SK-N-MC (cell line): ENCODE measurements at regions not wholly inside any gene's neighbourhood (a gene's known extent, or its start where the extent isn't known, plus 50 kb on each side); places are given as distances from the start of the nearest gene placed in this dataset.
A peak's percentile ranks its signal among the peaks of the same experiment; 100 is the strongest.
"Not testable (repeated sequence)": the region's sequence is repeated elsewhere in the genome, so short reads cannot be mapped to it uniquely, and the experiment has no call there.

Experiments used
- DNase-seq: peaks from one replicate; pipeline ENCODE4 v3.0.0-alpha.2; 2011; ENCODE audit warnings: low read depth, low spot score
- H3K27ac ChIP-seq: fragments of 200-600 bp; sonication (generic); 2 replicates; pipeline ENCODE4 v1.5.1; 2016; ENCODE audit warnings: mixed run types
- H3K36me3 ChIP-seq: fragments of 200-600 bp; sonication (generic); 2 replicates; pipeline ENCODE4 v1.6.1; 2017; ENCODE audit warnings: antibody characterized with exemption, low read length, mixed read lengths; ENCODE audit not compliant: insufficient read depth
- H3K4me3 ChIP-seq: fragments of 200-600 bp; sonication (generic); 2 replicates; pipeline ENCODE4 v1.5.1; 2016
- H3K9ac ChIP-seq: fragments of 200-600 bp; sonication (generic); 2 replicates; pipeline ENCODE4 v1.8.0; 2017; ENCODE audit warnings: mixed run types, mixed read lengths; ENCODE audit not compliant: insufficient read length
- H3K9me3 ChIP-seq: fragments of 200-600 bp; sonication (generic); 2 replicates; pipeline ENCODE4 v1.6.1; 2017; ENCODE audit warnings: low read depth, mild to moderate bottlenecking, antibody characterized with exemption, low read length, moderate library complexity, mixed read lengths
- EZH2 ChIP-seq: fragments of 200-600 bp; sonication (generic); IDR thresholded peaks from one replicate; pipeline ENCODE4 v1.6.1; 2017; ENCODE audit warnings: antibody characterized with exemption
- FOXP2 ChIP-seq: optimal IDR thresholded peaks from 2 replicates; pipeline ENCODE3; 2011; ENCODE audit warnings: mild to moderate bottlenecking, moderate library complexity; ENCODE audit not compliant: insufficient read depth; ENCODE audit errors: extremely low read length, control extremely low read depth
- POLR2AphosphoS5 ChIP-seq: IDR thresholded peaks from 2 replicates; pipeline ENCODE4 v1.6.1; 2012; ENCODE audit warnings: mild to moderate bottlenecking, low read depth, low read length, borderline replicate concordance

DNA sequence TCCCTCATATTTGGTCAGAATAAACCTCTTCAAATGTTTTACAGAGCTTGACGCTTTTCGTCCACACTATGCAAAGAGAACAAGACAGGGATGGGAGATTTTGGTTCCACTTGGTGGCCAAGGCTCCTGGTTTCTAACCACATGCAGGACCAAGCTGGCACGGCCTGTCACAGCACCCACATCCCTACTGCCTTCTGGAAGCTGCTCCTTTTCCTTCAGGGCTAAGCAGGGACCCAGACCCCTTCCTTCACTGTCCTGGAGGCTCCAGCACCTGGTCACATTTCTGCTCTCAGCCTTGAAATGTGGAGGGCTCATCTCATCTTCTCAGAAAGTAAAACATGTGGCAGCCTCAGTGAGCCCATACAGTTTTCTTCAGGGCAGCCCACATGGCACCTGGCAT, 50.4 kb upstream of the ARHGEF7 start:
- no peak for DNase-seq
- Histone ChIP-seq H3K9ac (no peak overlapping the region), H3K4me3 (no peak overlapping the region), H3K36me3 (no peaks in the 10 kb centered on the region), H3K27ac (no peak overlapping the region), H3K9me3 (no peaks in the 10 kb centered on the region)
- TF ChIP-seq POLR2AphosphoS5 (no peak), FOXP2 (no peak), EZH2 (no peak)

DNA sequence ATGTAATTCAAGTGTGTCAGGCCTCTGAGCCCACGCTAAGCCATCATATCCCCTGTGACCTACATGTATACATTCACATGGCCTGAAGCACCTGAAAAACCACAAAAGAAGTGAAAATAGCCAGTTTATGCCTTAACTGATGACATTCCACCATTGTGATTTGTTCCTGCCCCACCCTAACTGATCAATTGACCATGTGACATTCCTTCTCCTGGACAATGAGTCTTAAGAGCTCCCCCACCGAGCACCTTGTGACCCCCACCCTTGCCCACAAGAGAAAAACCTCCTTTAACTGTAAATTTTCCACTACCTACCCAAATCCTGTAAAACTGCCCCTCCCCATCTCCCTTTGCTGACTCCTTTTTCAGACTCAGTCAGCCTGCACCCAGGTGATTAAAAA, 52.1 kb upstream of the ARHGEF7 start:
- no peak for DNase-seq
- TF ChIP-seq EZH2 (no peak), POLR2AphosphoS5 (no peak), FOXP2 (no peak)
- no peaks in the 10 kb centered on the region for H3K9me3 ChIP-seq
- no peak overlapping the region for H3K27ac ChIP-seq
- H3K4me3 ChIP-seq = no peak overlapping the region
- no peaks in the 10 kb centered on the region for H3K36me3 ChIP-seq
- no peak overlapping the region for H3K9ac ChIP-seq

DNA sequence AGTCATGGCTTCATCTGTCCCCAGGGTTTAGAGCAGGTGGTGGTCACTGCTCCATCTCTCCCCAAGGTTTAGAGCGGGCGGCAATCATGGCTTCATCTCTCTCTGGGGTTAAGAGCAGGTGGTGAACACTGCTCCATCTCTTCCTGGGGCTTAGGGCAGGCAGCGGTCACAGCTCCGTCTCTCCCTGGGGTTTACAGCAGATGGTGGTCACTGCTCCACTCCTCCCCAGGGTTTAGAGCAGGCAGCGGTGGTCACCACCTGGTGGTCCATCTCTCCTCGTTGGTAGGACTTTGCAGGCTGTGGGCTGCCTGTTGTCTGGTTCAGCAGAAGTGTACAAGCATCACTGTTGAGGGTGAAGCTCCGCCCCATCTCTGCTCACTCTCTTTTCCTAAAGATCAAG, 52.8 kb upstream of the ARHGEF7 start:
- DNase-seq = no peak
- TF ChIP-seq FOXP2 = no peak
- Histone ChIP-seq H3K9ac (no peak overlapping the region), H3K9me3 (no peaks in the 10 kb centered on the region), H3K27ac (no peak overlapping the region), H3K4me3 (no peak overlapping the region), H3K36me3 (no peaks in the 10 kb centered on the region)

DNA sequence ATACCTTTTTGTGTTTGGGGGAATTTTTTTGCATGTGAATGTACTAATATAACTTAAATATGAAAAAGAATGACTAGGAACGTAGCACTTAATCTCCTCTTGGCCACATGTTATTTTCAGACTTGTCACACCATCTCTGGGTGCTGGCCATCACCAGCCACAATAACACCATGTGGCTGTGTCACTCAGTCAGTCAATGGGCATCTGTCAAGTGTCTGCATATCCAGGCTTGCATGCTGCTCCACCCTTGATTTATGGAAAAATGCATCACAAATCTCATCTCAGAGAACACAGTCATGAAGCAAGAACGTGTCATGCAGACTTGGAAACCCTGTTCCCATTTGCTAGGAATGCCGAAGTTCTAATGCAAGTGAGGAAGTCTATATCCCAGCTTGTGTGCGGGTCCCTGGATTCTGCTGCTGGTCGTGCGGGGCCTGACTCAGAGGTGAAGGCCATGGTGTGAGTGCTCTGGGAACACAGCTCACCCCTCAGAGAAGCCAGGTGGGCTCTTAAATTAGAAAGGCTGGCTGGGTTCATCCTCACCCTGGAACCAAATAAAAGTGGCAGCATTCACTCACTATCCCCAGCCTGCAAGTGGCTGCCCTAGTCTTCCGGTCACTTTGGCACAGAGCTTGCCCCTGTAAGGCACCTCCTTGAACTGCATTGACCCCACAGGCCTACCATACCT, 53.6 kb upstream of the ARHGEF7 start:
- TF ChIP-seq EZH2 (no peak), FOXP2 (no peak)
- H3K9ac ChIP-seq = no peak overlapping the region
- H3K36me3 ChIP-seq = no peaks in the 10 kb centered on the region
- no peak overlapping the region for H3K27ac ChIP-seq
- H3K9me3 ChIP-seq = no peaks in the 10 kb centered on the region
- DNase-seq = no peak
- no peak overlapping the region for H3K4me3 ChIP-seq

DNA sequence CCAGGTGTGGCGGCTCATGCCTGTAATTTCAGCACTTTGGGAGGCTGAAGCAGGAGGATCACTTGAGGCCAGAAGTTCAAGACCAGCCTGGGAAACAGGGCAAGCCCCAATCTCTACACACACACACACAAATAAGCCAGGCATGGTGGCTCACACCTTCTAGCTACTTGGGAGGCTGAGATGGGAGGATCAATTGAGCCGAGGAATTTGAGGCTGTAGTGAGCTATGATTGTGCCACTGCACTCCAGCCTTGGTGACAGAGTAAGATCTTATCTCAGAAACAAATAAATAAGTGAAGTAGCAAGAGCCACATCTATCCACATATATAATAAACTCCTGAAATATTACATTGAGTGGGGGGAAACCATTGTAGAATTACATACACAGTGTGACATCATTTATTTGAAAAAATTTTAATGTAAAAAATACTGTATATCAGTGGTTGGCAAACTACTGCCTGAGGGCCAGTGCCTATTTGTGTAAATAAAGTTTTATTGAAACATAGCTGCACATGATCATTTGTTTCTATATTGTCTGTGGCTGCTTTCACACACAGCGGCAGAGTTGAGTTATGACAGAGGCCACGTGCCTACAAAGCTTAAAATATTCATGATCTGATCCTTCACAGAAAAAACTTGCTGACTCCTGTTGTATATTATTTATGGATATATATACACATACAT, 54.7 kb upstream of the ARHGEF7 start:
- DNase-seq = no peak
- no peak overlapping the region for H3K4me3 ChIP-seq
- no peak overlapping the region for H3K9ac ChIP-seq
- no peaks in the 10 kb centered on the region for H3K9me3 ChIP-seq
- H3K27ac ChIP-seq = no peak overlapping the region
- TF ChIP-seq POLR2AphosphoS5 (no peak), EZH2 (no peak), FOXP2 (no peak)
- no peaks in the 10 kb centered on the region for H3K36me3 ChIP-seq

DNA sequence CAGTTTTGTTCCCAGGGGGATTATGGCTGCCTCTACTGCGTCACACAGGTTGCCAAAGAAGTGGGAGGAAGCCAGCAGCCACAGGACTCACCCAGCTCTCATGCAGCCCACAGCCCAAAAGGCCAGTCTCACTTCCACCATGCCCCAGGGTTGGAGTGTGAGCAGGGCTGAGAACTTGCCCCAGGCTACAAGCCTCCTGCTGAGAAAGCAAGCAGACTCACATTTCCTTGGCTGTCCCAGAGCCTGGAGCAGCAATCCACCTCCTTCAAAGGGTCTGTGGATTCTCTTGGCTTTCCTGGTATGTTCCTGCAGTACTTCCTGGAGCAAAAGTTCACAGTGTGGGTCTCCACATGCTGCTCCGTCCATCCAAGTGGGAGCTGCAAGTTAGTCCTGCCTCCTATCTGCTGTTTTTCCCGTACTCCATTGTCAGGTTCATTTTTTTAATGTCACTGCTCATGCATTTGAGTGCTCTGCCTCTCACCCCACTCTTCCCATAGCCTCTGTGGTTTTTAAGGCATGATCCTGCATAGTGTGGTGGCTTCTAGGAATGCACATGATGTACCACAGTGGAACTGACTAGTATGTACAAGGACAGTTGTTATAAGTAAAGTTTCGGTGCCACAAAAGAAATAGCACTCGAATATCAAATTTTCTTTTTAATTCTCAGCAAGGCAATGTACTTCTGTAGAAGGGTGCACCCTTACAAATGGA, 56.2 kb upstream of the ARHGEF7 start:
- TF ChIP-seq FOXP2 = no peak
- no peak for TF ChIP-seq POLR2AphosphoS5
- TF ChIP-seq EZH2 = no peak
- H3K9ac ChIP-seq = no peak overlapping the region
- no peak overlapping the region for H3K27ac ChIP-seq
- no peaks in the 10 kb centered on the region for H3K36me3 ChIP-seq
- no peak overlapping the region for H3K4me3 ChIP-seq
- no peaks in the 10 kb centered on the region for H3K9me3 ChIP-seq
- no peak for DNase-seq

DNA sequence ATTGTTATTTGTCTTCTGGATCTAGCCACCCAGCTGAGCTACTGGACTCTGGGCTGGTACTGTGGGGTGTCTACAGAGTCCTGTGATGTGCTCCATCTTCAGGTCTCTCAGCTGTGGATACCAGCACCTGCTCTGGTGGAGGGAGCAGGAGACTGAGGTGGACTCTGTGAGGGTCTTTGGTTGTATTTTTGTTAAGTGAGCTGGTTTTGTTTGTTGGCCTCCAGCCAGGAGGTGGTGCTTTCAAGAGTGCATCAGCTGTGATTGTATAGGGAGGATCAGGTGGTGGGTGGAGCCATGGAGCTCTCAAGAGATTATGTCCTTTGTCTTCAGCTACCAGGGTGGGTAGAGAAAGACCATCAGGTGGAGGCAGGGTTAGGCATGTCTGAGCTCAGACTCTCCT, 56.8 kb upstream of the ARHGEF7 start:
- H3K9me3 ChIP-seq, H3K36me3 ChIP-seq, H3K4me3 ChIP-seq, DNase-seq, H3K27ac ChIP-seq, H3K9ac ChIP-seq: not testable (repeated sequence)

DNA sequence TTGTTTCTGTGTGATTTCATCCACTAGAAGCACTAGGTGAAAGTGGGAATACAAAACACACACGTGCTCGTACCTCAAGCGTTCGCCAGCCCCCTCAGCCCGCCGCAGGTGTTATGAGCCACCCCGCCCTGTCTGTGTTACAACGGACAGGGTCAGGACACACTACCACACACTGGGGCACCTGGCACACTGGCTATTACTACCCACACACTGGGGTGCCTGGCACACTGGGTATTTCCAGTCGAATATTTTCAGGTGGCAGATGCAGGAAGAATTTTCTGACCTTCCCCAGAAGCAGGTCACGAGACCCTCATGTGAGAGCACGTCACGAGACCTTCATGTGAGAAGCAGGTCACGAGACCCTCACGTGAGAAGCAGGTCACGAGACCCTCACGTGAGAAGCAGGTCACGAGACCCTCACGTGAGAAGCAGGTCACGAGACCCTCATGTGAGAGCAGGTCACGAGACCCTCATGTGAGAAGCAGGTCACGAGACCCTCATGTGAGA, 63.3 kb upstream of the ARHGEF7 start:
- H3K4me3 ChIP-seq = 0 out of 2 replicates have a peak overlapping the region, but pooled peaks have one; percentile 49
- DNase-seq, H3K27ac ChIP-seq: not testable (repeated sequence)

More for the DNA sequence above, 63.3 kb upstream of the ARHGEF7 start:
- not testable (repeated sequence) for H3K9me3 ChIP-seq, H3K36me3 ChIP-seq, H3K9ac ChIP-seq
